ENCODE measurements at regions not wholly inside any gene's neighbourhood (a gene's known extent, or its start where the extent isn't known, plus 50 kb on each side); places are given as distances from the start of the nearest gene placed in this dataset.
A peak's percentile ranks its signal among the peaks of the same experiment; 100 is the strongest.

GRCh38 chr3:87370007-87370406 lies 93.6 kb upstream of the POU1F1 start:
- H3K9me3 ChIP-seq (ENCODE audit: control insufficient read depth, low read length): no peaks in the 10 kb centered on the region
- no peaks in the 10 kb centered on the region for H3K4me1 ChIP-seq (ENCODE audit: control insufficient read depth, insufficient read depth, low read length)
- H3K4me3 ChIP-seq (ENCODE audit: low read length): no peak overlapping the region
- no peak for ATAC-seq
- H3K27me3 ChIP-seq (ENCODE audit: control insufficient read depth, insufficient read depth): no peaks in the 10 kb centered on the region
- WGBS: 30% methylated on average over 1 of the region's 1 CpG
- intact Hi-C loops (cut with DNase I): no loop called here
- no peak overlapping the region for H3K27ac ChIP-seq (ENCODE audit: low read length)
- no peak for DNase-seq

DNA sequence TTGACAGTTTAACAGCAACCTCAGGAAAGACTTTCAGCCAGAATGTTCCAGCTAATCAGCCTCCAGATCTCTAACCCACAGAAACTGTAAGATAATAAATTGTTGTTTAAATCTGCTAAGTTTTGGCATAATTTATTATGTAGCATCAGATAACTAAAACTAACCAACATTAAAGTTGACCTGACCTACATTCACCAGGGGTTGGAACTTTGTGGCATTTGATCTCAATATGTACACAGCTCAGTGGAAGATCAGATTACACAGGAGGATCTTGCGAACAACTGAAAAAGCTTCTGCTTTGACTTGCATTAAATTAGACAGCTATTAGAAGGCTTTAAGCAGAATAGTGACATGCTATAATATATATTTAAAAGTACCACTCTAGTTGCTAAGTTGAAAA lies 91.4 kb upstream of the POU1F1 start:
- no peak overlapping the region for H3K27ac ChIP-seq (ENCODE audit: low read length)
- intact Hi-C loops (cut with DNase I): no loop called here
- DNase-seq: no peak
- H3K4me3 ChIP-seq (ENCODE audit: low read length): no peak overlapping the region
- H3K9me3 ChIP-seq (ENCODE audit: control insufficient read depth, low read length): no peaks in the 10 kb centered on the region
- no peak for ATAC-seq
- 80% methylated on average over 1 of the region's 1 CpG for WGBS
- no peaks in the 10 kb centered on the region for H3K4me1 ChIP-seq (ENCODE audit: control insufficient read depth, insufficient read depth, low read length)
- H3K27me3 ChIP-seq (ENCODE audit: control insufficient read depth, insufficient read depth): no peaks in the 10 kb centered on the region

GRCh38 chr3:87363721-87364120 lies 87.3 kb upstream of the POU1F1 start:
- 39% methylated on average over 2 of the region's 2 CpGs for WGBS
- H3K9me3 ChIP-seq (ENCODE audit: control insufficient read depth, low read length): no peaks in the 10 kb centered on the region
- ATAC-seq (no peak), DNase-seq (no peak)
- no peak overlapping the region for H3K27ac ChIP-seq (ENCODE audit: low read length)
- no peak overlapping the region for H3K4me3 ChIP-seq (ENCODE audit: low read length)
- no peaks in the 10 kb centered on the region for H3K4me1 ChIP-seq (ENCODE audit: control insufficient read depth, insufficient read depth, low read length)
- intact Hi-C loops (cut with DNase I): no loop called here
- no peaks in the 10 kb centered on the region for H3K27me3 ChIP-seq (ENCODE audit: control insufficient read depth, insufficient read depth)

DNA sequence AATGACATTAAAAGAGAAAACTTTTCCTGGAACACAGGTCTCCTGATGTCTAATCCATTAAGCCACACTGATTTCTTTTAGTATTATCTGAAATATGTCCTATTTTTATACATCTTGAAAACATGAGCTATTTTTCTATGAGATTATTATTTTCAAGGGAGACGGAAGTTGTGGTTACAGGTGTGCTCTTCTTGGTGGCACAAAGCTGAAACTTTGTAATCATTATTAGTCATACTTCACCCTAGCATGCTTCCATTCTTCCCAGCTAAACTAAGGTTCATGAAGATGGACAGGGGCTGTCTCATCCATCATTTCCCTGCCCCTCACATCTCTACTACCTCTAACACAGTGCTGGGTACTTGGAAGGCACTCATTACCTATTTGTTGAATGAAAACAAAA lies 85.6 kb upstream of the POU1F1 start:
- ATAC-seq (no peak), DNase-seq (no peak)
- 81% methylated on average over 1 of the region's 1 CpG for WGBS
- intact Hi-C loops (cut with DNase I): no loop called here
- Histone ChIP-seq H3K27ac (ENCODE audit: low read length) (no peak overlapping the region), H3K27me3 (ENCODE audit: control insufficient read depth, insufficient read depth) (no peaks in the 10 kb centered on the region), H3K9me3 (ENCODE audit: control insufficient read depth, low read length) (no peaks in the 10 kb centered on the region), H3K4me1 (ENCODE audit: control insufficient read depth, insufficient read depth, low read length) (no peaks in the 10 kb centered on the region), H3K4me3 (ENCODE audit: low read length) (no peak overlapping the region)

DNA sequence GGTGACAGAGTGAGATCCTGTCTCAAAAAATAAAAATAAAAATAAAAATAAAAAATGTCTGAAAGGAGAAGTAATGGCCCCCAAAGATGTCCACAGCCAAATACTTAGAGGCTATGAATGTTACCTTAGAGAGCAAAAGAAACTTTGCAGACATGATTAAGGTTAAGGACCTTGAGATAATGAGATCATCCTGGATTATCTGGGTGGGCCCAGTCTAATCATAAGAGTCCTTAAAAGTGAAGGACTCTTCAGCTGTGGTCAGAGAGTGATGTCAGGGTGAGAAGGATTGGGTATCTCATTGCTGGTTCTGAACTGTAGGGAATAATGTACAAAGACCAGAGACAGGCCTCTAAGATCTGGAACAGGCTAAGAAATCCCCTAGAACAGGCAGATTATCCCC lies 84.9 kb upstream of the POU1F1 start:
- Histone ChIP-seq H3K9me3 (ENCODE audit: control insufficient read depth, low read length) (no peaks in the 10 kb centered on the region), H3K4me1 (ENCODE audit: control insufficient read depth, insufficient read depth, low read length) (no peaks in the 10 kb centered on the region), H3K27ac (ENCODE audit: low read length) (no peak overlapping the region), H3K27me3 (ENCODE audit: control insufficient read depth, insufficient read depth) (no peaks in the 10 kb centered on the region), H3K4me3 (ENCODE audit: low read length) (no peak overlapping the region)
- ATAC-seq (no peak), DNase-seq (no peak)
- intact Hi-C loops (cut with DNase I): no loop called here

GRCh38 chr3:87359826-87360225 lies 83.4 kb upstream of the POU1F1 start:
- 79% methylated on average over 2 of the region's 2 CpGs for WGBS
- Histone ChIP-seq H3K27ac (ENCODE audit: low read length) (no peak overlapping the region), H3K4me1 (ENCODE audit: control insufficient read depth, insufficient read depth, low read length) (no peaks in the 10 kb centered on the region), H3K27me3 (ENCODE audit: control insufficient read depth, insufficient read depth) (no peaks in the 10 kb centered on the region), H3K4me3 (ENCODE audit: low read length) (no peak overlapping the region), H3K9me3 (ENCODE audit: control insufficient read depth, low read length) (no peaks in the 10 kb centered on the region)
- DNase-seq (no peak), ATAC-seq (no peak)
- intact Hi-C loops (cut with DNase I): loop anchor here in 2 of 4 donors (10.0 kb wide), 1 partner anchor 645 kb away; no protein-coding TSS in a partner anchor

DNA sequence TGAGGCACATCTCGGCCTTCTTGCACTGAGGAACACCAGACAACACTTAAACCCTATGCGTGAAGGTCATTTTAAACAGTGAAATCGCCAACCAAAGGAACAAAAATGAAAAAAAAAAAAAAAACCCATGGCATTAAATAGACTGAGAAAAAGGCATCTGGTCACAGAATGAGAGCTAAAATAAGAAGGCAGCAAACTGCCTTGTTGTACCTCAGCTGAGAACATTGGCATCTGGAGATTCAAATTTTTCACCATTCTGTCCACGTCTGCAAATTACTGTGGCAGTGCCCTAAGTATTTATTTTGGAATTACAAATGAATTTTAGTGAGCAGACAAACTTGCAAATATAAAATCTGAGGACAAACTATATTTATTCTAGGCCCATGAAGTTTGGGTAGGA lies 82.6 kb upstream of the POU1F1 start:
- Histone ChIP-seq H3K27ac (ENCODE audit: low read length) (no peak overlapping the region), H3K27me3 (ENCODE audit: control insufficient read depth, insufficient read depth) (no peaks in the 10 kb centered on the region), H3K4me3 (ENCODE audit: low read length) (no peak overlapping the region), H3K4me1 (ENCODE audit: control insufficient read depth, insufficient read depth, low read length) (no peaks in the 10 kb centered on the region), H3K9me3 (ENCODE audit: control insufficient read depth, low read length) (no peaks in the 10 kb centered on the region)
- ATAC-seq (no peak), DNase-seq (no peak)
- 77% methylated on average over 4 of the region's 4 CpGs for WGBS
- intact Hi-C loops (cut with DNase I): loop anchor here in 2 of 4 donors (10.0 kb wide), 1 partner anchor 646 kb away; no protein-coding TSS in a partner anchor

GRCh38 chr3:87358066-87358465 lies 81.7 kb upstream of the POU1F1 start:
- DNase-seq: no peak
- no peaks in the 10 kb centered on the region for H3K9me3 ChIP-seq (ENCODE audit: control insufficient read depth, low read length)
- no peaks in the 10 kb centered on the region for H3K27me3 ChIP-seq (ENCODE audit: control insufficient read depth, insufficient read depth)
- WGBS: 67% methylated on average over 2 of the region's 2 CpGs
- no peak overlapping the region for H3K4me3 ChIP-seq (ENCODE audit: low read length)
- intact Hi-C loops (cut with DNase I): loop anchor here in 2 of 4 donors (10.0 kb wide), 1 partner anchor 647 kb away; no protein-coding TSS in a partner anchor
- H3K4me1 ChIP-seq (ENCODE audit: control insufficient read depth, insufficient read depth, low read length): no peaks in the 10 kb centered on the region
- H3K27ac ChIP-seq (ENCODE audit: low read length): no peak overlapping the region
- no peak for ATAC-seq

DNA sequence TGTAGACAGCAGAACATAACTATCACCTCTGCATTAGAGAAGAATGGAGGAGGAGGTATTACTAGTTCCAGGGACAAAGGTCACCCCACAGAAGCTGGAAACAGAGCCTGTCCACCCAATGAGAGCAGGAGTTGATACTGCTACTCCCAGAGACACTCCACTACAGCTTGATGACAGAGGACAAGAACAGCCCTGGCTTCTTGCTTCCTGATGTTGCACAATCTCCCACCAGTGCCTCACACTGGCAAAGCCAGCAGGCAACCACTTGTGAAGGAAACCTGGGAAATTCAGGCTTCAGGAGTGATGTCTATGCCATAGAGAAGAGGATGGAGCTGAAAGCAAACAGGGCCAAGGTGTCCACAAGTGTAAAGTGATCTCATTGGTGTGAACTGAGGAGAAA lies 78.0 kb upstream of the POU1F1 start:
- ATAC-seq: no peak
- Histone ChIP-seq H3K4me3 (ENCODE audit: low read length) (no peak overlapping the region), H3K4me1 (ENCODE audit: control insufficient read depth, insufficient read depth, low read length) (no peaks in the 10 kb centered on the region), H3K27me3 (ENCODE audit: control insufficient read depth, insufficient read depth) (no peaks in the 10 kb centered on the region), H3K27ac (ENCODE audit: low read length) (no peak overlapping the region), H3K9me3 (ENCODE audit: control insufficient read depth, low read length) (no peaks in the 10 kb centered on the region)
- DNase-seq: no peak
- intact Hi-C loops (cut with DNase I): loop anchor here in 3 of 4 donors (5.0 to 10.0 kb wide), 2 partner anchors 648 to 650 kb away; no protein-coding TSS in a partner anchor

GRCh38 chr3:87351937-87352336 lies 75.6 kb upstream of the POU1F1 start:
- intact Hi-C loops (cut with DNase I): loop anchor here in 3 of 4 donors (5.0 to 10.0 kb wide), 2 partner anchors 650 to 653 kb away; no protein-coding TSS in a partner anchor
- Histone ChIP-seq H3K9me3 (ENCODE audit: control insufficient read depth, low read length) (no peaks in the 10 kb centered on the region), H3K4me3 (ENCODE audit: low read length) (no peak overlapping the region), H3K27ac (ENCODE audit: low read length) (no peak overlapping the region), H3K4me1 (ENCODE audit: control insufficient read depth, insufficient read depth, low read length) (no peaks in the 10 kb centered on the region), H3K27me3 (ENCODE audit: control insufficient read depth, insufficient read depth) (no peaks in the 10 kb centered on the region)
- DNase-seq (no peak), ATAC-seq (no peak)
- 96% methylated on average over 1 of the region's 1 CpG for WGBS

- DNase-seq (no peak), ATAC-seq (peak; percentile 66 to 79)
- Histone ChIP-seq H3K27me3 (ENCODE audit: control insufficient read depth, insufficient read depth) (no peaks in the 10 kb centered on the region), H3K27ac (ENCODE audit: low read length) (no peak overlapping the region), H3K4me3 (ENCODE audit: low read length) (no peak overlapping the region), H3K9me3 (ENCODE audit: control insufficient read depth, low read length) (no peaks in the 10 kb centered on the region), H3K4me1 (ENCODE audit: control insufficient read depth, insufficient read depth, low read length) (no peaks in the 10 kb centered on the region)
- intact Hi-C loops (cut with DNase I): loop anchor here in 3 of 4 donors (5.0 to 10.0 kb wide), 2 partner anchors 652 to 654 kb away; no protein-coding TSS in a partner anchor
- 21% methylated on average over 9 of the region's 9 CpGs for WGBS
Measured at GRCh38 chr3:87350367-87351199, 74.2 kb upstream of the POU1F1 start.
